ENCODE measurements at regions not wholly inside any gene's neighbourhood (a gene's known extent, or its start where the extent isn't known, plus 50 kb on each side); places are given as distances from the start of the nearest gene placed in this dataset.
"Not testable (repeated sequence)": the region's sequence is repeated elsewhere in the genome, so short reads cannot be mapped to it uniquely, and the experiment has no call there.

DNA sequence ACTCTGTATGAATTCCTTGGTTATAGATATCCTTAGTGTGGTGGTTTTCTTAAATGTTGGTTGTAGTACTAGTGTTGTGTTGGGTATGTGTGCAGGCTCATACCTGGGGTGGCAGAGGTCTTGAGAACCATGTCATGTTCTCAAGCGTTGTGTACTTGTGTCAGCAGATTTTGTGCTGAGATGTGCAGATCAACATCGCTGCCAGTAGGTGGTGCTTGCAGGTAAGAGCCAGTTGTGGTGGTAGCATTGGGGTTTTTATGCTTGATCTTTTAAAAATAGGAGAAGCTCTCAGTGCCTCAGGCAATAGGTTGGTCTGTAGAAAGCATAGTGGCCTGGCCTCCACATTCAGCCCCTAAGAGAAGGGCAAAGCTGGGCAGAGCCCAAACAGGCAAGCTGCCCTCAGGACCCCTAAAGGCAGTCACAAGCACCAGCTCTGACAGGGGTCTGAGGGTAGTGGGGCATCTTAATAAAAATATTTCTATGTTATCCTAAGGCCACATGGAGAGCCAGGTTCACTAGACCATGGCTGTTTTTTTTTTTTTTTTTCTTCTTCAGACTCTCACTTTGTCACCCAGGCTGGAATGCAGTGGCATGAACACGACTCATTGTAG, 164.0 kb downstream of the IL20RB start:
- DNase-seq = no peak

DNA sequence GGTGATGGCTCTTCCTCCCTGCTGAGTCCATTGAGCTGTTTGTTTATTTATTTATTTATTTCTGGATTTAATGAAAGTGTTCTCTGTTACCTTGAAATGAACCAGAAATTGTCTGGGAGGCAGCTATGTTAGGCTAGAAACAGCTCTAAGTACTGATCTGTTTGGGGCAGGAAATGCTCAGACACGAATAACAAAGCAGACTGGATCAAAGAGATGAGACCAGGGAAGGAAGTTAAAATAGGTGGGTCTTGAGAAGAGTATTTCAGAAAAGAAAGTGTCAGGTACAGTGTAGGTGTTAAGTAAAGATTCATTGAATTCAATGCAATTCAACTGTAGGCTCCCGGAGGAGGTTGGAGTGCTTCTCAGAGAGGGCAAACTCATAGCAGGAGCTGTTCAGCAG, 173.3 kb downstream of the IL20RB start:
- DNase-seq = no peak

DNA sequence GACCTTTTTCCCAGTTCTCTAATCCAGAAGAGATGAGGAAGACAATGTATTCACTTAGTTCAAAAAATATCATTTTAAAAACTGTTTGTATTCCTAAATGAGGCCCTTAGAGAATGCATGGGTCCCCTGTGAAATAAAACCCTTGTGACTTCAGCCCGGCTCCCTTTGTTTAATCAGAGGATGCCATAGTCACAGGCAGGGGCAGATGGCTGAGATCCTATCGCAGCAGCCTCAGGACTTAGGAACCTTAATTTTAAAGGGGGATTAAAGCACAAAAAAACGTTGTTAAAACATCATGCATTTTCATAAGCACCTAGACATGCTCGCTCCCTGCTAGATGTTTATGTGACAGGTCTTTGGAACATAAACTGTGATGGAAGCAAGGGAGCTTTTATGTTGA, 176.6 kb downstream of the IL20RB start:
- no peak for DNase-seq

DNA sequence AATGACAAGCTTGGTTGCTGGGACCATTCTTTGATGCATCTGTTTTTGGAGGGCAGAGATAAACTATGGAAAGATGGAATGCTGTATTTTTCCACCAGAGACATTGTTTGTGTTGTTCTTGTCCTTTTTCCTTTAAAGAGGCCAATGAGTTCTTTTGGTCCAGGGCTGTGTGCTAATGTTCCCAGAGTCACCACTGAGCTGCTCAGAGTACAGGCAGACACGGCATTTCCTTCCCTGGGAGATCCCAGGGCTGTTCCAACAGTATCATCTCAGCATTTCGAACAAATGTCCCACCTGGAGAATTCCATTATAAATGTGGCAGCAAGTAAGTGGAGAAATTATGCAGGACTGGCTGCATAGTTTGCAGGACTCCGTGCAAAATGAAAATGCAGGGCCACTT, 190.6 kb downstream of the IL20RB start:
- DNase-seq = no peak

DNA sequence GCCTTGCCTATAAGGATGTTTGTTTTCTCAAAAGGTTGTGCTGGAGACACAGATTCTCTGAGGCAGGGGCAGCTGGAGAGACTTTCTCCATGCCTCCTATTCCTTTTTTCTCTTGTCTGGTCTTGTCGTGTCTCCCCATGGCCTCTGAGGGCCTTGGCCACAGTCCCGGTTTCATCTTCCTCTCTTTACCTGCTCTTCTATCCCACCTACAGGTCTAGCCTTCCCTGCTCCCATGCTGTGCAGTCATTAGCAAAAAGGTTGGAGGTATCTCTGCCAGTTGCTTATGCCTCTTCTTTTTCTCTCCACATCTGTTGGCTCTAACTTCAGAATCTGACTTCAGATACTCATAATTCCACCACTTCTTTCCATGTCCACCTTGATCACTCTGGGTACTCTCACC, 191.1 kb downstream of the IL20RB start:
- no peak for DNase-seq

DNA sequence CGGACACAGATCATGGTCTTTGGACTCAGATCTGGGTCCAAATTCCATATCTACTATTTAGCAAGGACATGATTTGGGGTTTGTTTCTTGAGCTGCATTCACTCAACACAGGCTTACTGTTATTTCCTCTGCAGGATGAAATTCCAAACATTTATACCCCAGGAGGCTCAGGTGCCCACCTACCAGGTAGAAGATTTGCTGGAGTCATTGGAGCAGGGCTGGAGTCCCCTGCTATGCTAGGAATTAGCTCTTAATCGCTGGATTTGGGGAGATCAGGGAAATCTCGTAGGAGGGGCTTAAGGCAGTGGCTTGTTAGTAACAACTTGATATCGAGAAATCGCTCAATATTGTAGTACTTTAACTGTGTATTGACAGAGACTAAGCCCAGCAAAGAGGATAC, 193.0 kb downstream of the IL20RB start:
- no peak for DNase-seq

DNA sequence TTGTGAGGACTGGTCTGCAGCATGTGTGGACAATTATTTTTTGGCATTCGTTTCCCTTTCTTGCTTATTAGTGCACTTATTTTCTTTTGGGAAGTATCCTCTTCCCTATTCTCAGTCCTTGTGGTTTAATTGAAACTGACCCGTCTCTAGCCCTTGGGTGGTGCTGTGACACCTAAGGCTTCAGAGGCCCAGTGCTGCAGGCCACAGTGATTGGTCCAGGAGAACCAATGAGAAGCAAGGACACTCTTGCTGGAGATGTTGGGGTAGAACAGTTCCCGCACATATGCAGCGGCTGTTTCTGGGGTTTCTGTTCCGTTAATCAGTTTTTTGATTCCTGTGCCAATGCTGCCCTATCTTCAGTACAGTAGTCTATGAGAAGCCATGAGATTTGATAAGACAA, 195.3 kb downstream of the IL20RB start:
- DNase-seq = not testable (repeated sequence)

DNA sequence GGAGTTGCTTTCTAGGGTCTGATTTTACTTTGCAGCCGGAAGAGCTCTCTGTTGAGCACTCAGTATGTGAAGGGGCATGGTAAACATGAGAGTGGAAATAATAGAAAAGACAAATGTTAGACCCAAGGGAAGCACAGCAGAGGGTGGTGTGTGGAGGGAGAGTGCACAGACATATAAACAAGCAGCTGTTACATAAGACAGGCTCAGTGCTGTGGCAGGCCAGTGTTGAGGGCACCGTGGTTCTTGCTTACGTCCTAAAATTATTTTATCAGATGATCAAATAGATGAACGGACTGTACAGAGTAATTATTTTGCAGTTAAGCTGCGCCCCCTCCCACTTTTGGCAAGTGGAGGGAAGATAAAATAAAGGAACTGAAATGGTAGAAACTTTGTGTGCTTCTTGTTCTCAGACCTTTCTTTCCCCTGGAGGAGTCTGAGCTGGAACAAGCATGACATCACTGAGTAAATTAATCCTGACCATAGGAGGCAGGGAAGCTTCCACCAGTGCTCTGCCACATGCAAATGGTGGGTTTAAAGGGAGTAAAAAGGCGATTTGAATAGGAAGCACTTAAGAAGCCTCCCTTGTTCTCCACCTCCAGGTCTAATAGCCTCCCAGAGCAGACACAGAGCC, 205.6 kb downstream of the IL20RB start:
- DNase-seq = no peak

DNA sequence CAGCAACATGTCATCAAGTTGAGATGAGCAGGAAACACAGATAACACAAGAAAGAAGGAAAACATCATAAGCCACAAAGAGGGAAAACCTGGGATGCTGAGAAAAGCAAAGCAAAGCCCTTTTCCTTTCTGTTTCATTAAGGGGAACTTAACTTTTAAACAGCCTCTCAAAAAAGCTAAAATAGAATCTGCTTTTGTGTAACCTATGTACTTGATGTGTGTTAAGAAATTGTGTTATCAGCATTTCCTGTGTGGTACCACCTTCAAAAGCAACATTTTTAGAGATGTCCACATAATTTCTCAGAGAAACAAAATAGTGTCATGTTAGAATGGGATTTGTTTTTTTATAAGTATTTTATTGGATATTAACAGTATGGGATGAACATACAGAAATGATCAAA, 206.2 kb downstream of the IL20RB start:
- DNase-seq = no peak

DNA sequence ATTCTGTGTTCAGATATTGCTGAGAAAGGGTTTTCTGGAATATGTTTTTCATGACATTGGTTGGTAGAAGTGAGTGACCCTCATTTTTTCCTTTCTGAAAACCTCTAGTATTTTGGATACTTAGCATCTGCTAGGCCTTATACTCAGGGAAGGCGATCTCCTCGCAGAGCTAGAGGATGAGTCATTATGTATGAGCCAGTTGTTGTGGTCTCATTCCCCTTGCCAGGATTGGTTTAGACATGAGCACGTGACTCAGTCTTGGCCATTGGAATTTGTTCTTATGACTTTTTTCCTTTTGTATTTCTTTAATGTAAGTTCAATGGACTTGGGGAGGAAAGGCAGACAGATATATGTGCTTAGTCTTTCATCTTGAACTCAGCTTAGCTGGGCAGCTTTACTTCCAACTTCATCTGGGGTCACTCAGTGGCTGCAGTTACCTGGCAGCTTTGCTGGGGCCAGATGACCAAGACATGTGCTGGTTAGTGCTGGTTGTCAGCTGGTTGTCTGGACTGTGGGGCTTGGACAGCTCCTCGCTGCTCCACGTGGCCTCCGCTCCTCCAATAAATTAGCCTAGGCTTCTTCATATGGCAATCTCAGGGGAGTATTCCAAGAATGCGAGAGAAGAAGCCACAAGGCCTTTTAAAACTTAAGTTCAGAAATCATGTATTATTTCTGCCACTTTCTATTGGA, 207.5 kb downstream of the IL20RB start:
- DNase-seq = no peak

DNA sequence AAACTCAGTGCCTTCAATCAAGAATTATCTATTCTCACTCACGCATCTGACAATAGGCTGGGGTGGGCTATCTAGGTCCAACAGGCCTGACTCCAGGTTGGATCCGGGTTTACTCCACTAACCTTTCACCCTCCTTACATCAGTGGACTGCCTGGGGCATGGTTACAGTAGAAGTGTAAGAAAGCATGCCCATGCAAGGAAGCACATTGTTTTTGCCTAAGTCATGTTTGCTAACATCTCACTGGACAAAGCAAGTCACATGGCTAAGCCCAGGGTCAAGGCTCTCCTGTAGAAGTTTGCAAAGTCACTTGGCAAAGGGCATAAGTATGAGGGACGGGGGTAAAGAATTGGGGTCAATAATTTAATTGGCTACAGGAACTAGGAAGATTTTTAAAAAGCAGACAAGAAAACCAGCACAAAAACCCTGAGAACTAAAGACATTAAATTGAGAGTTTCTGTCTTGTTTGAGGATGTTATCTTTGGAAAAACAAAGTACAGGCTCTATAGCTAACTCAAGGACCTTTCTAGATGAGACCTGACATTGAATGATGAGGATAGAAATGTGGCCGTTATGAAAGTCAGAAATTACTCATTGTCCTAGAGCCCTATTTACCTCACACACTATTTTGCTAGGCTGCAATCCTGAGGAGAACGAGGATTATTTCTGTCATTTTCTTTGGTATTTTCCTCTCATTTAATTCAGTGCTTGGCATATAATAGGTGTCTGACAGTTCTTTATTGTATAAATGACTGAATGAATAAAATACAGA, 214.2 kb downstream of the IL20RB start:
- no peak for DNase-seq

DNA sequence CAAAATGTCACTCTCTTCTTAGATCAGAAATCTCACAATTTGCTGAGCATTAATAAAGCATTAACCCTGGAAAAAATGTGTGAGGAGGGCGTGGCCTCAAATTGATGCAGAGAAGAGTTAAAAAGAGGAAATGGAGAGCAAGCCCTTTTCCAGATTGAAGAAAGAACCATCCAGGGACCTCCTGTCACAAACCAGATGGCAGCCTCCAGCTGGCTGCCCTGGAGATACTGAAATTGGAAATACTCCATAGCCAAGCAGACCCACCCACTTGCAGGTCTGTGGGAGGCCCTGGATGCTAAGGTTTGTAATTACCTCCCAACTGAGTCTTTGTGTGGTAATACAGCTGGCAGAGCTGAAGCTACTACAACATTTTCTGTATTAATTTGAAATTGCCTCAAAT, 214.9 kb downstream of the IL20RB start:
- DNase-seq = no peak

DNA sequence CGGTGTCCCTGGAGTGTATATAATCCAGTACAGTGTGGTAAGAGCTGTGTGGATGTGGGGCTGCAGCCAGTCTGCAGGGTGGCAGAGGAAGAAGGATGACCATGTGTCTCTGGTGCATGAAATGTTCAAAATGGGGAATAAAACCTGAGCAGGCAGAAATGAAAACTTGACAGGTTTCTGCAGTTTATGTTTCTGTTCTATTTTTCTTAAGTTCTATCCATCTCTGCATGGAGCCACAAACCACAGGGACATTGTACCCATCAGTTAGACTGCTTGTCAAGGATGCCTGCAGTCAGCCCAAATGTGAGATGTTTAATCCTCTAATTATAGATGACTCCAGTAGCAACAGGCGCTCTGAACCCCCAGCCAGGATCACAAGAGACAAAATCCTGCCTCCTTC, 216.7 kb downstream of the IL20RB start:
- DNase-seq = no peak

DNA sequence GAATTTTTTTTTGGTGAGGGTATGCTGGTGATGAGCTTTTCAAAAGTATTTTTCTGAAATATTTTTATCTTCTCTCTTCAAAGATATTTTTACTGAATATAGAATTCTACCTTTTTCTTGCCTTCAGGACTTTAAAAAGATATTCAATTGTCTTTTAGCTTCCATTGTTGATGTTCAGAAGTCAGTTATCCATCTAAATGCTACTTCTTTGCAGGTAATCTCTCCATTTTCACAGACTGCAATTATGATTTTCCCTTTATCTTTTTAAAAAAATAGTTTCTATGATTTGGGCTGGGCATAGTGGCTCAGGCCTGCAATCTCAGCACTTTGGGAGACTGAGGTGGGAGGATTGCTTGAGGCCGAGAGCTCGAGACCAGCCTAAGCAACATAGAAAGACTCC, 222.4 kb downstream of the IL20RB start:
- DNase-seq = no peak

DNA sequence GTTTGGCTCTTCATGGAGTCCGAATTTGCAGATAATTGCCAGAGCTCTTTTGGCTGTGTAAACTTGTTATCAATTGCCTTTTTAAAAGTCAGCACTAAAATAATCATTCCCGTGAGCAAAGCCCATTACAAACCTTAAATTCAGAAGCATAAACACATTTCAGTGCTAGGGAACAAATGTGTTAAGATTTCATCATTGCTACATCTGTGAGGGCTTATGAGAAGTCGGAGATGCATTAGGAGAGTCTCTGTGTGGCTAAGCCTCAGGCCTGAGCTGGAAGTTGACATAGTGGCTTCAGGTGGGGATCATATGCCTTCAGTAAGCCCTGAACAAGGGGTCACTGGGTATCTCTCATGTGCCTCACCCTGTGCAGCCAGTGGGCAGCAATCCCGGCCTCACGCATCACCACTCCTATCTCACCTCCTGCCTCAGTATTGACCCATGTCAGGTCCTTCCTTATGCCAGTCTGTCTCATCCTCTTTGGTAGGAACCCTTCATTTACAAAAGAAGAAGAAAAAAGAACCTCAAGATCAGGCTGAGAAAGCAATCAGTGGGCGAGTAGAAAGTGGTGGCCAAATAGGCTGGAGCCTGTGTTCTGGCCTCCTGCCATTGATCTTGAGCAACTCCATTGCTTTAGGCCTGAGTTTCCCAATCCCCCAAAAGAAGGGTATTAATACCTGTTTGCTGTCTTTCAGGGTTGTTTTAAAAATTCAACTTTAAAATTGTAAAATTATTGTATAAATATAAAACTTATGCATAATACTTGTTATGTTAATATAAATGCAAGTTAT, 233.5 kb downstream of the IL20RB start:
- no peak for DNase-seq

DNA sequence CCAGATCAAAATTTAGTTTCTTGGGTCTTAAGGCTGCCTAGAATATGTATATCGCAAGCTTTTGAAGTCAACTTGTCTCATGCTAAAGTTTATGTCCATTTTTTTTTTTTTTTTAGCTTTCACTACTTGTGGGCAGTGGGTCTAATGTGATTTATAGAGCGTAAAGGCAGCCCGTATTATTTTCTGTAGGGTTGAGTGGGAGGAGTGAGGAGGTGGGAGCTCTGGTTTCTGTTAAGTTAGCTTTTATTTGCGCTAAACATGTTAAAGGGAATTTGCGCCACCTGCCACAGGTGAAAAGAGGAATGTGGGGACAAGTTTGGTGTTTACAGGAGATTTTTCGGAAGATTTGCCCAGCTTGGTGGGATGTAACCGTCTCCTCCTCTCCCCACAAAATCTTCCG, 234.2 kb downstream of the IL20RB start:
- DNase-seq = no peak

DNA sequence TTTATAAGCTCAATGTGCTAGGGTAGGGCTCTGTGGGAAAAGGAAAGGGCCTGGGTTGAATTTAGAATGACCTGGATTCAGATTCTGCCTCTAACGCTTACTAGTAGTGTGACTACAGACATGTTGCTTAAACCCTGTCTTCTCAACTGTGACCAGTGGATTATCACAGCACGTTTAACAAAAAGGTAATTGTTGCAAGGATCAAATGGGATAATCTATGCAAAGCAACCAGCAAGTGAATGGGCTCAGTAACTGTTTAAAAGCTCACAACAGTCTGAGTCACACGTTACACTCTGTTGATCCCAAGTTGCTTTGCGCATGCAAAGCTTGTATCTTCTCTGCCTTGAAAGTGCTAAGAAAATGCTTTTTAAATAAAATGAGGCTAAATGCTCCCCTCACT, 236.5 kb downstream of the IL20RB start:
- DNase-seq = no peak

DNA sequence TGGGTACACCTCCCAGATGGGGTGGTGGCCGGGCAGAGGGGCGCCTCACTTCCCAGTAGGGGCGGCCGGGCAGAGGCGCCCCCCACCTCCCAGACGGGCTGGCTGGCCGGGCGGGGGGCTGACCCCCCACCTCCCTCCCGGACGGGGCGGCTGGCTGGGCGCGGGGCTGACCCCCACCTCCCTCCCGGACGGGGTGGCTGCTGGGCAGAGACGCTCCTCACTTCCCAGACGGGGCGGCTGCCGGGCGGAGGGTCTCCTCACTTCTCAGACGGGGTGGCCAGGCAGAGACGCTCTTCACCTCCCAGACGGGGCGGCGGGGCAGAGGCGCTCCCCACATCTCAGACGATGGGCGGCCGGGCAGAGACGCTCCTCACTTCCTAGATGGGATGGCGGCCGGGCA, 240.6 kb downstream of the IL20RB start:
- DNase-seq = not testable (repeated sequence)

DNA sequence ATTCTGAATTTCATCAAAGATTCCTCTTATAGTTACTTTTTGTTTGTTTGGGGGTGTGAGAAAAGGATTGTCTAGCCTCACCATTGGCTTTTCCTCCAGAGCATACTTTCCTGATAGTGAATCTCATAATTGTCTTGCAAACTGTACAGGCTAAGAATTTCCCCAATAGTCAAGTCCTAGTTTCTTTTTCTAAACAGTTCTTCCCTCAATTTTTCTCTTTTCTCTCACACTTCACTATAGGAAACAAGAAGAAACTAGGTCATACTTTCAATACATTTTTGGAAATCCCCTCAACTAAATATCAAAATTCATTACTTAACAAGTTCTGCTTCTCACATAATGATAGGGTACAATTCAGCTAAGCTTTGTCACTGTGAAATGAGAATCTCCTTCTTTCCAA, 241.9 kb downstream of the IL20RB start:
- no peak for DNase-seq

DNA sequence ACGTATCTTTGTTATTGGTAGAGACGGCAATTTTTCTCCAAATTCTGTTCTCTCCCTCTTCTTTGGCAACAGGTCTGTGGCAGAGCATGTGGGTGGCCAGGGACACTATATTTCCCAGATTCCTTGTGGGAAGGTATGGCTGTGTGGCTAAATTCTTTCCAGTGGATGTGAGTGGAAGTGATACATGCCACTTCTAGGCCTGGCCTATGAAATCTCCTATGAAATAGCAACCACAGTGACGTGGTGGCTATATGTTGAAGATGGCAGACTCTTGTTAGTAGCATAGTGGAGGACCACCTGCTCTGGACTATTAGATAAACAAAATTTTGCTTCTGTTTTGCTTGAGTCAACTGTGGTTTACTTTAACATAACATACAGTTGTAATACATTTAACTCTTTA, 243.3 kb downstream of the IL20RB start:
- no peak for DNase-seq

DNA sequence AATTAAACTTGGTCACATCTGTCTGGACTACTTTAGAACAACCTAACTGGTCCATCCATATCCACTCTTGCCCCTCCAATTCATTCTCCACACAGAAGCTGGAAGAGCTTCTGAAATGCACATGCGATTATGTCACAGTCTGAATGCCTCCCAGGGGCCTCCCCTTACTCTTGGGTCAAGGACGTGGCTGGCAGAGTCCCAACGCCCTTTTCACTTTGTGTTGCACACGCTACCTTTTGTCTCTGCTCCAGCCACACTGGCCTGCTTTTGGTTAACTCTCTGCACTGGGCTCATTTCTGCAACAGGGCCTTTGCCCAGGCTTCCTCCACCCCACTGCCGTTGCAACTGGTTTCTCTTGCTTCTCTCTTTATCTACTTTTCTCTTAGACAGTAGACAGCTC, 245.2 kb downstream of the IL20RB start:
- DNase-seq = no peak

DNA sequence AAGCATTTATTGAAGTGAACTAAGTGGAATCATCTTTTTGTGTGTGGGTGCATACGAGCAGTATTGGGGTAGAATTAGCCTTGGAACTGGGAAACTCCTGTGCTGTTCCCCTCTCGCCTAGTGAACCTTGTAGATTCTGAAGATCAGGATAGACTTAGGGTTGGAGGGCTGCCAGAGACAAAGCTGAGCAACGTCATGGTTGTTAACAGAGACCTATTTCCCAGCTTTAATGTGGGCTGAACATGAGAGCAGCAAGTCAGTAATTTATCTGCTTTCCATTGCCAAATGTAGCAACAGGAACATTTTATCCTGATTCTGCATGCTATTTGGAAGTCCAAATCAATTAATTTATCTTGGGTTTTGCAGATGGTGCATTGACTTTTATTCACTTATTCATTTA, 246.6 kb downstream of the IL20RB start:
- no peak for DNase-seq
